ENCODE measurements at regions not wholly inside any gene's neighbourhood (a gene's known extent, or its start where the extent isn't known, plus 50 kb on each side); places are given as distances from the start of the nearest gene placed in this dataset.
"Not testable (repeated sequence)": the region's sequence is repeated elsewhere in the genome, so short reads cannot be mapped to it uniquely, and the experiment has no call there.

DNA sequence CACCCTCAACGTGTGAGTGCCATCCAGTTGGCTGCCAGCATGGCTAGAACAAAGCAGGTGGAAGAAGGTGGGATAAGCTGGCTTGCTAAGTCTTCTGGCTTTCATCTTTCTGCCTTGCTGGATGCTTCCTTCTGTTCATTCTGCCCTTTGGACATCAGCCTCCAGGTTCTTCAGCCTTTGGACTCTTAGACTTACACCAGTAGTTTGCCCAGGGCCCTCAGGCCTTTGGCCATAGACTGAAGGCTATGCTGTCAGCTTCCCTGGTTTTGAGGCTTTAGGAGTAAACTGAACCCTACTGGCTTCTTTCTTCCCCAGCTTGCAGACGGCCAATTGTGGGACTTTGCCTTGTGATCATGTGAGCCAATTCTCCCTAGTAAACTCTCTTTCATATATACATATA lies 155.0 kb upstream of the SERTAD2 start:
- TF ChIP-seq CTCF (IDR thresholded peaks at IDR 0.05) (no peak), POLR2AphosphoS5 (IDR thresholded peaks at IDR 0.05) (no peak), POLR2A (IDR thresholded peaks at IDR 0.05) (no peak)
- H3K4me1 ChIP-seq (replicated peaks) = no peaks in the 10 kb centered on the region
- intact Hi-C loops (cut with DNase I) = no loop called here
- no peak overlapping the region for H3K4me3 ChIP-seq
- no peaks in the 10 kb centered on the region for H3K9me3 ChIP-seq
- H3K27ac ChIP-seq = no peak overlapping the region
- H3K36me3 ChIP-seq = no peaks in the 10 kb centered on the region
- WGBS = 62% methylated on average over 2 of the region's 2 CpGs
- H3K27me3 ChIP-seq (replicated peaks; ENCODE audit: insufficient read depth) = no peaks in the 10 kb centered on the region
- DNase-seq (ENCODE audit: low spot score) = no peak

GRCh38 chr2:64809216-64809615 lies 155.5 kb upstream of the SERTAD2 start:
- H3K27me3 ChIP-seq (replicated peaks; ENCODE audit: insufficient read depth) = no peaks in the 10 kb centered on the region
- DNase-seq (ENCODE audit: low spot score) = no peak
- H3K4me1 ChIP-seq (replicated peaks) = no peaks in the 10 kb centered on the region
- no peak for TF ChIP-seq CTCF (IDR thresholded peaks at IDR 0.05)
- no peak for TF ChIP-seq POLR2A (IDR thresholded peaks at IDR 0.05)
- TF ChIP-seq POLR2AphosphoS5 (IDR thresholded peaks at IDR 0.05) = no peak
- no peaks in the 10 kb centered on the region for H3K36me3 ChIP-seq
- H3K27ac ChIP-seq = no peak overlapping the region
- no peaks in the 10 kb centered on the region for H3K9me3 ChIP-seq
- no peak overlapping the region for H3K4me3 ChIP-seq
- intact Hi-C loops (cut with DNase I) = no loop called here
- 92% methylated on average over 1 of the region's 1 CpG for WGBS

DNA sequence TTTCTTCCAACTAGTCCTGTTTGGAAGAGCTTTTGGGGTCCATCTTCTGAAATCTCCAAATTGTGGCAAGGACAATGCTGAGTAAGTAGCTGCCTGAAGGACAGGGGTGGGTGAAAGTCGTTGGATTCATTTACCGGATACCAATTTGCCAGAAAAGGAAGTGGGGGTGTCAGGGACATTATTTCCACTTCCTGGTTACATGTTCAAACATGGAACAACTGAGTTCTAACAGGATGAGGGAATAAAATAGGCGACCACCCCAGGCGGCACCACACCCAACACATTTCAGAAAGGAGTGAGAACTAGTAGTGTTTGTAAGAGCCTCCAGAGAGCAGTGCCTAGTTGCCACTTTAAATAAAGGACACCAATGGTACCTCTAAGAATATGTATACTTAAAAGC lies 158.6 kb upstream of the SERTAD2 start:
- DNase-seq (ENCODE audit: low spot score) = no peak
- TF ChIP-seq POLR2A (IDR thresholded peaks at IDR 0.05) (no peak), POLR2AphosphoS5 (IDR thresholded peaks at IDR 0.05) (no peak), CTCF (IDR thresholded peaks at IDR 0.05) (no peak)
- intact Hi-C loops (cut with DNase I) = no loop called here

GRCh38 chr2:64814007-64814406 lies 160.3 kb upstream of the SERTAD2 start:
- H3K36me3 ChIP-seq = no peaks in the 10 kb centered on the region
- H3K4me3 ChIP-seq = no peak overlapping the region
- 87% methylated on average over 5 of the region's 5 CpGs for WGBS
- intact Hi-C loops (cut with DNase I) = no loop called here
- no peak overlapping the region for H3K27ac ChIP-seq
- TF ChIP-seq CTCF (IDR thresholded peaks at IDR 0.05) (no peak), POLR2AphosphoS5 (IDR thresholded peaks at IDR 0.05) (no peak), POLR2A (IDR thresholded peaks at IDR 0.05) (no peak)
- H3K9me3 ChIP-seq = no peaks in the 10 kb centered on the region
- no peaks in the 10 kb centered on the region for H3K4me1 ChIP-seq (replicated peaks)
- no peaks in the 10 kb centered on the region for H3K27me3 ChIP-seq (replicated peaks; ENCODE audit: insufficient read depth)
- DNase-seq (ENCODE audit: low spot score) = no peak

More for the DNA sequence above, 158.6 kb upstream of the SERTAD2 start:
- Histone ChIP-seq H3K27me3 (replicated peaks; ENCODE audit: insufficient read depth) (no peaks in the 10 kb centered on the region), H3K9me3 (no peaks in the 10 kb centered on the region), H3K27ac (no peak overlapping the region), H3K36me3 (no peaks in the 10 kb centered on the region), H3K4me1 (replicated peaks) (no peaks in the 10 kb centered on the region), H3K4me3 (no peak overlapping the region)
- WGBS = 55% methylated on average over 4 of the region's 4 CpGs

DNA sequence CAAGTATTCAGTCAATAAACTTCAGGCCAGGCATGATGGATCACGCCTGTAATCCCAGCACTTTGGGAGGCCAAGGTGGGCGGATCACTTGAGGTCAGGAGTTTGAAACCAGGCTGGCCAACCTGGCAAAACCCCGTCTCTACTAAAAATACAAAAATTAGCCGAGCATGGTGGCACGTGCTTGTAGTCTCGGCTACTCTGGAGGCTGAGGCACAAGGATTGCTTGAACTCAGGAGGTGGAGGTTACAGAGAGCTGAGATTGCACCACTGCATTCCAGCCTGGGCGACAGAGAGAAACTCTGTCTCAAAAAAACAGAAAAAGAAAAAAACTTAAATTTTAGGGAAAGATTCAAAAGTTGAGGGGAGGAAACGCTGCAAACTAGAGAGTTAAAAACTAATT lies 162.8 kb upstream of the SERTAD2 start:
- WGBS = 93% methylated on average over 8 of the region's 8 CpGs
- H3K4me1 ChIP-seq (replicated peaks); intact Hi-C loops (cut with DNase I); DNase-seq (ENCODE audit: low spot score); H3K27me3 ChIP-seq (replicated peaks; ENCODE audit: insufficient read depth); H3K27ac ChIP-seq; H3K4me3 ChIP-seq; H3K36me3 ChIP-seq; H3K9me3 ChIP-seq: not testable (repeated sequence)
